Smooth muscle cell of the brain vasculature (primary cell): ENCODE measurements at regions not wholly inside any gene's neighbourhood (a gene's known extent, or its start where the extent isn't known, plus 50 kb on each side); places are given as distances from the start of the nearest gene placed in this dataset.

Experiments used
- DNase-seq: peaks from one replicate; pipeline ENCODE4 v3.0.0-alpha.2; 2012; ENCODE audit warnings: low read depth, low spot score

DNA sequence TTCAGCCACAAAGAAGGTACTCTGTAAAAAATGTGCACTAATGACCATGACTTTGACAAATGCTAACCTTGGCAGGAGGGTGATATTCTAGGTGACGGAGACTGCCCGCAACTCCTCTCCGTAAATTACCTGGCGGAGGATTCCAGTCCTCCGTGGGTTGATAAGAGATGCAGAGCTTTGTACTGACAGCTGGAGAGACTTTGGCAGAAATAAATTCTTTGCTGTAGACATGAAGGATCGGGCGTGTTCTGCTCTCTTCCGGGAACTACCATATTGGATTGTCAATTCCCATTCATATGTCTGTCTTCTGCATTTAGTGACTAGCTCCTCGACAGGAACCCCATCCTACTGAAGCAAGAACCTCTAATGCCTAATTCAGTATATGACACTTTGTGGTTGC, 158.3 kb upstream of the KAZN start:
- no peak for DNase-seq

DNA sequence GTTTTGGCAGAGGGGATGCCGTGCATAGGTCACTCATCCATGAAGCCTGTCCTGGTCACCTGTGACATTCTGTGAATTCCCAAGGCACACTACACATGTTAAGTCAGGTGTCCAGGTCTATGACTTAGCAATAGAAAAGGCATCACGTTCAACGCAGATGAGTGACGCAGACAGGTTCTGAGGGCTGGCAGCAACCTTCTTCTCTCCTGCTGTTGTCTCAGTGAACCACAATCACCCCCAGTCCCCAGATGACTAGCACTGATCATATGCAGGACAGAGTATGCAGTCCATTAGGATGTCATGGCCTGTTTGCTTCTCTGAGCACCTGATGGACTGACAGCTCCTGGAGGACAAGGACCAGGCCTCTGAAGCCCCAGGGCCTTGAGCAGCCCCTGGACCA, 157.8 kb upstream of the KAZN start:
- DNase-seq, result no peak

- DNase-seq, result no peak
Measured at GRCh38 chr1:14441302-14441741, 157.2 kb upstream of the KAZN start.

GRCh38 chr1:14442669-14443068, 155.8 kb upstream of the KAZN start:
- DNase-seq, result no peak

DNA sequence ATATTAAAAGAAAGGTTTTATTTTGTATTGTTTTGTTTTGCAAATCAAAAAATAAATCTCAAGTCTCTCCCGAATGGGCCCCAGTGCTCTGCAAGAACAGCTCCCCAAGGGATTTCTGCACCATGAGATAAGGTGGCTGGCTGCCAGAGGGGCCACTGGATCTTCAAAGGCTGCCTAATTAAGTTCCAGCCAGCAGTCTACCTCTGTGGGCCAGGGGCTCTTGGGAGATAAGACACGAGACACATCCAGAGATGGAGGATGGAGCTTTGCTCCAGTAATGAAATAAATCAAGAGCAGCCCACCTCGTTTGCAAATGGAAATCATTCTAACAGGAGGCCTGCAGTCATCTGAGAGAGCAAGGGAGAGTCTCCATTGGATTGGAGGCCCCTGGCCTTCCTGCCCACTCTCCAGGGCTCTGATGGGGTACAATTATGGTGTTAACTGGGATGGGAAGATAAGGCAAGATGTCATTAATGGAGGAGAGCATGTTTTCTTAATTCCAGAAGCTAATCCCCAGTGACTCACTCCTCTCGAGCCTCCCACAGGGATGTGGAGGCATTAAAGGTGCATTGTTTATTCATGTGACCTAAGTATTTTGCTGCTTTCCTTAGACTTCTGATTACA, 155.2 kb upstream of the KAZN start:
- DNase-seq, result no peak

- DNase-seq, result no peak
Measured at GRCh38 chr1:14451217-14451616, 147.3 kb upstream of the KAZN start.

GRCh38 chr1:14452551-14452950, 145.9 kb upstream of the KAZN start:
- no peak for DNase-seq

GRCh38 chr1:14460173-14460572, 138.3 kb upstream of the KAZN start:
- no peak for DNase-seq

GRCh38 chr1:14462851-14463250, 135.6 kb upstream of the KAZN start:
- DNase-seq, result no peak

- no peak for DNase-seq
Measured at GRCh38 chr1:14466006-14466405, 132.5 kb upstream of the KAZN start.

GRCh38 chr1:14467112-14467511, 131.4 kb upstream of the KAZN start:
- no peak for DNase-seq

DNA sequence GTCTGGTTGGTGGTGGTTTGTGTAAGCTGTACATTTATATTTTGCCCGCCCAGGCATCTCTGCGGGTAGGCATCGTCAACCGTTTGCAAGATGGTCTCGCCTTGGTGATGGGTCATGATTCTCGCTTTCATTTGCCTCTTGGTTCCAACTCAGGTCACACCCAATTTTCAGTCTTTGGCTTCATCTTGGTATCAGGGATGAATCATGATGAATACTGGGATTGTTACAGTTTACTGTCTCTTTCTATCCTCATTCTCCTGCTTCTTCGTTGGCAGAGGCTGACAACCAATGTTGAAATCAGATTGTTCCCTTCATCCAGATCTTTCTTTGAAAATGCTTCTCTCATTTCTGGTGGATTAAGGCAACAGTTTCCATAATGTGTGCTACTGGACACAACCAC, 129.7 kb upstream of the KAZN start:
- DNase-seq, result no peak

DNA sequence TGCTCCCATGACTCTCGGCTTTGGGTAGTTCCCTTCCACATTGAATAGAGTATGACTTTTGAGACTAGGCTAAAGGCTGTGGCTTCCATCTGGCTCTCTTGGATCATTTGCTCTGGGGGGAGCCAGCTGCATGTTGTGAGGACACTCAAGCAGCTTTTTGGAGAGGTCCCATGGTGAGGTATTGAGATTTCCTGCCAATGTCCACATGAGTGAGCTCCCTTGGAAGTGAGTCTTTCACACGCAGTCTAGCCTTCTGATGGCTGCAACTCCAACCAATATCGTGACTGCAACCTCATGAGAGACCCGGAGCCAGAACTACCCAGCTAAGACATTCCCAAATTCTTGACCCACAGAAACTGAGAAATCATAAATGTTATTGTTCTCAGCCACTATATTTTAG, 127.7 kb upstream of the KAZN start:
- DNase-seq, result no peak

- no peak for DNase-seq
Measured at GRCh38 chr1:14474856-14475255, 123.6 kb upstream of the KAZN start.

DNA sequence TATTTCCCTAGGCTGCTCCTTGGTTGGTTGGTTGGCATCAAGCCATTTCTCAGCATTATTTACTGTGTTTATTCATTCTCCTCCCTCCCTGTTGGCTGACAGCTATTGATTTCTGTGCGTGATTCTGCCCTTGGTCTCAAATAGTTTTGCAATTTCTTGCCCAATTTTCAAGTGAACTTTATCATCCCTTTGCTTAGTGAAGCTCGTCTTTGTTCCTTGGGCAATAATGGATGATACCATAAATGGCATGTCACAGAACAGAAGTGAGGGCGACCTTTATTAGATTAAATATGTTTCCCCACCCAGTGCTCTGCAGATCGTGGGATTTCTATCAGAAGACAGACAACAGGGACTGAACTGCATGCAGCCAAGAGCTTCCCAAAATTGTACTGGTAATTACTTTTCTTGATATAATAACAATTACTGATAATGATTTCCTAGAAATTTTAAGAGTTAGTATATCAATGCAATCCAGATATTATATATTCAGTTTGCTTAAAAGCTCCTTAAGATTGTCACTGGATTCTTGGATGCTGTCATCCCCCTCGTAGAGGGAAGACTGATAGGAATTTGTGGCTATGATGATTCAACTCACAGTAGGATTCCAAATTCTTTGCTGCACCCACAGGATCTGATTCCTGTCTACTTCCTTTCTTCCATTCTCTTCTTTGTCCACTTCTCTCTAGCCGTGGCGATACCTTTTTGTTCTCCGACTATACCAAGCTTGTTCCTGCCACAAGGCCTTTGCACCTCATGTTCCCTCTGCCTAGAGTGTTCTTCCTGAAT, 122.1 kb upstream of the KAZN start:
- no peak for DNase-seq

DNA sequence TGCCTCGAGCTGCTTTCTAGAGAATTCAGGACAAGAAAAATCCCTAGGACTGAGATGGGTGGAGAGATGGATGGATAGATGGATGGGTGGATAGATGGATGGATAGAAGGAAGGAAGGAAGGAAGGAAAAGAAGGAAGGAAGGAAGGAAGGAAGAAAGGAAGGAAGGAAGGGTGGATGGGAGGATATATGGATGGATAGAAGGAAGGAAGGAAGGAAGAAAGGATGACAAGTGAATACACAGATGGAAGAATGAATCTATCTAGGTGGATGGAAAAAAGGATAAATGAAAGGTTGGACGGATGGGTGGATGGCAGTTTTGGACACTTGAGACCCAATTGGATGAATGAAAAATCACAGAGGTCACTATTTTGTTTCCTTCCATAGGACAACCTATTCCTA, 120.4 kb upstream of the KAZN start:
- no peak for DNase-seq

DNA sequence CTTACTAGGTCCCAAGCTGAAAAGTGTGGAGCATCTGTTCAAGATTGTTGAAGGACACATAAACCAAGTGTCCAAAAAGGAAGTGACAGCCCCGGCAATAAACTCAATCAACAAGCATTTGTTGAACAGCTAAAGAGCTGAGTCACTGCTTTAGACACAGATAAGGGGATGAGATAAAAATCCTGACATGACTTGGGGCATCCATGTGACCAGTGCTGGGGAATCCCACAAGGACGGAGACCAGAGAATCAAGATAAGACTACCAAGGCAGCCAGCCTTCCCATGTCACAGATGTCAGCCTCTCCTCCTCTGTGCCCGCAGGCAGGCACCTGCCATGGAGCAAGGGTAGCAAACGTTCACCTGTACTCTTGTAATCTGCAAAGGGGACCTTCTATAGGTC, 118.6 kb upstream of the KAZN start:
- DNase-seq, result no peak

- no peak for DNase-seq
Measured at GRCh38 chr1:14482784-14483450, 115.6 kb upstream of the KAZN start.

DNA sequence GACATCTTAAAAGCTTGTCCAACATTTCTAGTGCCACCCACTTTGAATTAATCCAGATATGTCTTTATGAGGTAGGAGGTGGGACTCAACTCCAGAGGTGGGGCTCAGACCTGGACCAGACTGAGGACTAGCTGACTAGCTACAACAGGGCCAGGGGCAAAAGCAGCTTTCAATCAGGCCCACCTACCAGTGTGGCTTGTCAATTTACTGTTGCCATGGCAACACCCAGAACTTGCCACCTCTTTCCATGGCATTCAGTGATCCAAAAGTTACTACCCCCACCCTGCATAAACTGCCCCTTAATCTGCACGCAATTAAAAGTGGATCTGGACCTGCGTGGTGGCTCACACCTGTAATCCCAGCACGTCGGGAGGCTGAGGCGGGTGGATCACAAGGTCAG, 113.2 kb upstream of the KAZN start:
- no peak for DNase-seq

DNA sequence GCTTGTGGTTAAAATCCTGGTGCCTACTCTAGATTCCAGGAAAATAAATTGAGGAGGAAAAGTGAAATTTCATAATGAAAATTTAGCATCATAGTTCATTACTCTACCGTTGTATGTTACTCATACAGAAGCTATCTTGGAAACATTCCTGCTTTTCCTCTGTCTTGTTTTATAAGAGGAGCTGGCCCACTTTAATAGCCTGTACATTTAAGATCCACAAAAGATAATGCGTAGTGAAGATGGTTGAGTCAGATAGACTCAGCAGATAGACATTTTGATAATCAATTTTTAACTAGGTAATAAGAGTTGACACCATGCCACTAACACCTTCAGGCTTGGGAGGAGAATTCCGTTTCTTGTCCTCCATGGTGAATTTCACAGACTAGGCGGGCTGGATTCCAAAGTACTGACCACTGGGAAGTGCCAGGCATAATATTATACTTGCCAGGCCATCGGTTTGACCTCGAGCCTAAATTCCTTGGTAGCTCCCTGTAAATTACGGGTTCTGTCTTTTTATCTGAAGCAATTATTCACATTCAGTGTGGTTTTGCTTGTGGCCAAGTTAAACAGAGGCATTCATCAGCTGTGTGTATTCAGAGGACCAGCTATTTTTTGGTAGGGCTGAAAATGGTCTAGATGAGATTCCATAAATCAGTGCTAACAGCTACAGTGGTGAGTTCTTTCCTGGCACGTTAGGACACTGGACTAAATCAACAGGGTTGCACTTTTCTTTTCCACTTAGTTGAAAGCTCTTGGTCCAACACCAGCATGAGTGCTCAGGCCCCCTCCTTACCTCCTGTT, 111.9 kb upstream of the KAZN start:
- no peak for DNase-seq

GRCh38 chr1:14487671-14488070, 110.8 kb upstream of the KAZN start:
- no peak for DNase-seq

GRCh38 chr1:14494911-14495310, 103.6 kb upstream of the KAZN start:
- no peak for DNase-seq
